ENCODE measurements at regions not wholly inside any gene's neighbourhood (a gene's known extent, or its start where the extent isn't known, plus 50 kb on each side); places are given as distances from the start of the nearest gene placed in this dataset.

GRCh38 chr16:73202161-73202729, 154.3 kb upstream of the ZFHX3 start:
- Histone ChIP-seq H3K4me2 (ENCODE audit: insufficient read depth, low read length) (peak overlapping the region; percentile 78), H3K4me3 (ENCODE audit: insufficient read depth, low read length) (peak overlapping the region; percentile 53), H3K79me2 (ENCODE audit: insufficient read depth, low read length) (no peaks in the 10 kb centered on the region), H3K27ac (ENCODE audit: low read depth, low read length) (peak overlapping the region; percentile 77), H3K9me3 (ENCODE audit: low read depth, low read length) (no peaks in the 10 kb centered on the region), H2AFZ (ENCODE audit: low read length) (no peak overlapping the region), H4K20me1 (ENCODE audit: insufficient read depth, low read length) (no peaks in the 10 kb centered on the region), H3K36me3 (ENCODE audit: insufficient read depth, low read length) (no peaks in the 10 kb centered on the region), H3K27me3 (ENCODE audit: insufficient read depth, low read length) (no peaks in the 10 kb centered on the region), H3K4me1 (ENCODE audit: insufficient read depth, low read length) (peaks cover 22% of the 10 kb centered on the region)
- DNase-seq (ENCODE audit: insufficient read length, low spot score, missing footprints): peak; percentile 66
- no peak for TF ChIP-seq CTCF (IDR thresholded peaks at IDR 0.05; ENCODE audit: extremely low read depth, low read depth, low read length)

GRCh38 chr16:73199214-73199613, 151.3 kb upstream of the ZFHX3 start:
- H2AFZ ChIP-seq (ENCODE audit: low read length): no peak overlapping the region

GRCh38 chr16:73198481-73198880, 150.6 kb upstream of the ZFHX3 start:
- H4K20me1 ChIP-seq (ENCODE audit: insufficient read depth, low read length): no peaks in the 10 kb centered on the region
- no peak for DNase-seq (ENCODE audit: insufficient read length, low spot score, missing footprints)

More at GRCh38 chr16:73199214-73199613, 151.3 kb upstream of the ZFHX3 start:
- Histone ChIP-seq H3K27me3 (ENCODE audit: insufficient read depth, low read length) (no peaks in the 10 kb centered on the region), H3K27ac (ENCODE audit: low read depth, low read length) (no peak overlapping the region), H4K20me1 (ENCODE audit: insufficient read depth, low read length) (no peaks in the 10 kb centered on the region), H3K9me3 (ENCODE audit: low read depth, low read length) (no peaks in the 10 kb centered on the region), H3K4me1 (ENCODE audit: insufficient read depth, low read length) (peaks cover 19% of the 10 kb centered on the region), H3K36me3 (ENCODE audit: insufficient read depth, low read length) (no peaks in the 10 kb centered on the region), H3K4me2 (ENCODE audit: insufficient read depth, low read length) (no peak overlapping the region), H3K79me2 (ENCODE audit: insufficient read depth, low read length) (no peaks in the 10 kb centered on the region), H3K4me3 (ENCODE audit: insufficient read depth, low read length) (no peak overlapping the region)
- no peak for DNase-seq (ENCODE audit: insufficient read length, low spot score, missing footprints)
- TF ChIP-seq CTCF (IDR thresholded peaks at IDR 0.05; ENCODE audit: extremely low read depth, low read depth, low read length): no peak

GRCh38 chr16:73197598-73197997, 149.7 kb upstream of the ZFHX3 start:
- no peak for DNase-seq (ENCODE audit: insufficient read length, low spot score, missing footprints)
- TF ChIP-seq CTCF (IDR thresholded peaks at IDR 0.05; ENCODE audit: extremely low read depth, low read depth, low read length): no peak
- Histone ChIP-seq H3K4me1 (ENCODE audit: insufficient read depth, low read length) (peaks cover 12% of the 10 kb centered on the region), H3K27me3 (ENCODE audit: insufficient read depth, low read length) (no peaks in the 10 kb centered on the region), H3K9me3 (ENCODE audit: low read depth, low read length) (no peaks in the 10 kb centered on the region), H3K4me2 (ENCODE audit: insufficient read depth, low read length) (no peak overlapping the region), H3K27ac (ENCODE audit: low read depth, low read length) (no peak overlapping the region), H4K20me1 (ENCODE audit: insufficient read depth, low read length) (no peaks in the 10 kb centered on the region), H3K4me3 (ENCODE audit: insufficient read depth, low read length) (no peak overlapping the region), H3K36me3 (ENCODE audit: insufficient read depth, low read length) (no peaks in the 10 kb centered on the region), H3K79me2 (ENCODE audit: insufficient read depth, low read length) (no peaks in the 10 kb centered on the region), H2AFZ (ENCODE audit: low read length) (no peak overlapping the region)

More at GRCh38 chr16:73198481-73198880, 150.6 kb upstream of the ZFHX3 start:
- Histone ChIP-seq H3K4me2 (ENCODE audit: insufficient read depth, low read length) (no peak overlapping the region), H3K36me3 (ENCODE audit: insufficient read depth, low read length) (no peaks in the 10 kb centered on the region), H3K79me2 (ENCODE audit: insufficient read depth, low read length) (no peaks in the 10 kb centered on the region), H3K27me3 (ENCODE audit: insufficient read depth, low read length) (no peaks in the 10 kb centered on the region), H3K9me3 (ENCODE audit: low read depth, low read length) (no peaks in the 10 kb centered on the region), H3K4me3 (ENCODE audit: insufficient read depth, low read length) (no peak overlapping the region), H3K4me1 (ENCODE audit: insufficient read depth, low read length) (peaks cover 19% of the 10 kb centered on the region), H2AFZ (ENCODE audit: low read length) (no peak overlapping the region), H3K27ac (ENCODE audit: low read depth, low read length) (no peak overlapping the region)
- TF ChIP-seq CTCF (IDR thresholded peaks at IDR 0.05; ENCODE audit: extremely low read depth, low read depth, low read length): no peak
